ENCODE measurements at regions not wholly inside any gene's neighbourhood (a gene's known extent, or its start where the extent isn't known, plus 50 kb on each side); places are given as distances from the start of the nearest gene placed in this dataset.

- TF ChIP-seq CTCF (IDR thresholded peaks at IDR 0.05) (no peak), POLR2AphosphoS5 (IDR thresholded peaks at IDR 0.05) (no peak)
These were observed 155.2 kb upstream of the TPK1 start for GRCh38 chr7:144991041-144991440.

Data from breast epithelium (tissue), 3 donors.